ENCODE measurements at regions not wholly inside any gene's neighbourhood (a gene's known extent, or its start where the extent isn't known, plus 50 kb on each side); places are given as distances from the start of the nearest gene placed in this dataset.

- WGBS, 2 donors = 82 to 86% methylated on average over 1 of the region's 1 CpG
- no peak overlapping the region for H3K4me3 ChIP-seq
- intact Hi-C loops (cut with DNase I) = no loop called here
- H3K4me1 ChIP-seq = no peaks in the 10 kb centered on the region
- DNase-seq = no peak
- H3K27me3 ChIP-seq = no peaks in the 10 kb centered on the region
- no peaks in the 10 kb centered on the region for H3K36me3 ChIP-seq
- no peaks in the 10 kb centered on the region for H3K9me3 ChIP-seq
- no peak overlapping the region for H3K27ac ChIP-seq
- no peak for TF ChIP-seq EP300 (IDR thresholded peaks at IDR 0.05)
- TF ChIP-seq POLR2AphosphoS5 (IDR thresholded peaks at IDR 0.05) = no peak
- no peak for TF ChIP-seq POLR2A (IDR thresholded peaks at IDR 0.05)
- TF ChIP-seq, protein P1, sequence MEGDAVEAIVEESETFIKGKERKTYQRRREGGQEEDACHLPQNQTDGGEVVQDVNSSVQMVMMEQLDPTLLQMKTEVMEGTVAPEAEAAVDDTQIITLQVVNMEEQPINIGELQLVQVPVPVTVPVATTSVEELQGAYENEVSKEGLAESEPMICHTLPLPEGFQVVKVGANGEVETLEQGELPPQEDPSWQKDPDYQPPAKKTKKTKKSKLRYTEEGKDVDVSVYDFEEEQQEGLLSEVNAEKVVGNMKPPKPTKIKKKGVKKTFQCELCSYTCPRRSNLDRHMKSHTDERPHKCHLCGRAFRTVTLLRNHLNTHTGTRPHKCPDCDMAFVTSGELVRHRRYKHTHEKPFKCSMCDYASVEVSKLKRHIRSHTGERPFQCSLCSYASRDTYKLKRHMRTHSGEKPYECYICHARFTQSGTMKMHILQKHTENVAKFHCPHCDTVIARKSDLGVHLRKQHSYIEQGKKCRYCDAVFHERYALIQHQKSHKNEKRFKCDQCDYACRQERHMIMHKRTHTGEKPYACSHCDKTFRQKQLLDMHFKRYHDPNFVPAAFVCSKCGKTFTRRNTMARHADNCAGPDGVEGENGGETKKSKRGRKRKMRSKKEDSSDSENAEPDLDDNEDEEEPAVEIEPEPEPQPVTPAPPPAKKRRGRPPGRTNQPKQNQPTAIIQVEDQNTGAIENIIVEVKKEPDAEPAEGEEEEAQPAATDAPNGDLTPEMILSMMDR (IDR thresholded peaks at IDR 0.05) = no peak
Observed at GRCh38 chr6:4367643-4368042, 232.3 kb upstream of the ECI2 start.

- Histone ChIP-seq H3K27ac (no peak overlapping the region), H3K27me3 (no peaks in the 10 kb centered on the region), H3K4me3 (no peak overlapping the region), H3K9me3 (no peaks in the 10 kb centered on the region), H3K4me1 (no peaks in the 10 kb centered on the region), H3K36me3 (no peaks in the 10 kb centered on the region)
- TF ChIP-seq EP300 (IDR thresholded peaks at IDR 0.05) (no peak), POLR2A (IDR thresholded peaks at IDR 0.05) (no peak), POLR2AphosphoS5 (IDR thresholded peaks at IDR 0.05) (no peak)
- TF ChIP-seq, protein P1 (IDR thresholded peaks at IDR 0.05) = no peak
- no peak for DNase-seq
- WGBS, 2 donors = 92 to 94% methylated on average over 11 of the region's 11 CpGs
- intact Hi-C loops (cut with DNase I) = no loop called here
Observed at GRCh38 chr6:4366635-4367395, 231.4 kb upstream of the ECI2 start.

GRCh38 chr6:4365686-4366085, 230.3 kb upstream of the ECI2 start:
- DNase-seq = no peak
- no peak overlapping the region for H3K4me3 ChIP-seq
- H3K27ac ChIP-seq = no peak overlapping the region
- no peaks in the 10 kb centered on the region for H3K27me3 ChIP-seq
- no peaks in the 10 kb centered on the region for H3K4me1 ChIP-seq
- 56 to 71% methylated on average over 3 of the region's 3 CpGs for WGBS, 2 donors
- no peaks in the 10 kb centered on the region for H3K9me3 ChIP-seq
- TF ChIP-seq POLR2A (IDR thresholded peaks at IDR 0.05) (no peak), EP300 (IDR thresholded peaks at IDR 0.05) (no peak), POLR2AphosphoS5 (IDR thresholded peaks at IDR 0.05) (no peak)
- TF ChIP-seq, protein P1 (IDR thresholded peaks at IDR 0.05) = no peak
- no peaks in the 10 kb centered on the region for H3K36me3 ChIP-seq
- intact Hi-C loops (cut with DNase I) = no loop called here

GRCh38 chr6:4364711-4365110, 229.3 kb upstream of the ECI2 start:
- Histone ChIP-seq H3K4me1 (no peaks in the 10 kb centered on the region), H3K36me3 (no peaks in the 10 kb centered on the region), H3K27ac (no peak overlapping the region), H3K9me3 (no peaks in the 10 kb centered on the region), H3K4me3 (no peak overlapping the region), H3K27me3 (no peaks in the 10 kb centered on the region)
- TF ChIP-seq POLR2A (IDR thresholded peaks at IDR 0.05) = no peak
- TF ChIP-seq POLR2AphosphoS5 (IDR thresholded peaks at IDR 0.05) = no peak
- TF ChIP-seq, protein P1 (IDR thresholded peaks at IDR 0.05) = no peak
- no peak for TF ChIP-seq EP300 (IDR thresholded peaks at IDR 0.05)
- DNase-seq = no peak
- intact Hi-C loops (cut with DNase I) = no loop called here

DNA sequence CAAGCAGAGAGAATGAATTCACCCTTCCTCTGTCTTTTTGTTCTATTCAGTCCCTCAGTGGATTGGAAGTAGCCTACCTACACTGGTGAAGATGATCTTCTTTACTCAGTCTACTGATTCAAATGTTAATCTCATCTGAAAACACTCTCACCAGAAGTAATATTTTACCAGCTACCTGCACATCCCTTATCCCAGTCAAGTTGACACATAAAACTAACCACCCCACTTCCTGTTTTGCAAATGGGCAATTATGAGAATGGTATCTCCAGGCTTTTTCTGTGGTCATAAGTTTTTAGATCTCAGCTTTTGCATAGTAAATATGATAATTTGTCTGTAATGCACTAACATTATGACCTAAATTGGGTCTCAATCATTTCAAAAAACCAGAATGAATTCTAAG, 228.8 kb upstream of the ECI2 start:
- Histone ChIP-seq H3K4me3 (no peak overlapping the region), H3K4me1 (peaks cover 0 to 3% (median 1%) of the 10 kb centered on the region in 4 donors), H3K27me3 (no peaks in the 10 kb centered on the region), H3K27ac (no peak overlapping the region), H3K36me3 (no peaks in the 10 kb centered on the region), H3K9me3 (no peaks in the 10 kb centered on the region)
- DNase-seq = no peak
- TF ChIP-seq POLR2AphosphoS5 (IDR thresholded peaks at IDR 0.05) (no peak), POLR2A (IDR thresholded peaks at IDR 0.05) (no peak), EP300 (IDR thresholded peaks at IDR 0.05) (no peak)
- TF ChIP-seq, protein P1 (IDR thresholded peaks at IDR 0.05) = no peak
- intact Hi-C loops (cut with DNase I) = no loop called here

Measured in sigmoid colon (tissue), 6 donors.